GM19025 (cell line): ENCODE measurements at regions not wholly inside any gene's neighbourhood (a gene's known extent, or its start where the extent isn't known, plus 50 kb on each side); places are given as distances from the start of the nearest gene placed in this dataset.
A peak's percentile ranks its signal among the peaks of the same experiment; 100 is the strongest.

Experiments used
- ATAC-seq: cut with Tn5 transposase; IDR thresholded peaks from one replicate; pipeline ENCODE4 v1.9.1; 2021; ENCODE audit warnings: mild to moderate bottlenecking, low read depth, moderate library complexity; ENCODE audit not compliant: unreplicated experiment

DNA sequence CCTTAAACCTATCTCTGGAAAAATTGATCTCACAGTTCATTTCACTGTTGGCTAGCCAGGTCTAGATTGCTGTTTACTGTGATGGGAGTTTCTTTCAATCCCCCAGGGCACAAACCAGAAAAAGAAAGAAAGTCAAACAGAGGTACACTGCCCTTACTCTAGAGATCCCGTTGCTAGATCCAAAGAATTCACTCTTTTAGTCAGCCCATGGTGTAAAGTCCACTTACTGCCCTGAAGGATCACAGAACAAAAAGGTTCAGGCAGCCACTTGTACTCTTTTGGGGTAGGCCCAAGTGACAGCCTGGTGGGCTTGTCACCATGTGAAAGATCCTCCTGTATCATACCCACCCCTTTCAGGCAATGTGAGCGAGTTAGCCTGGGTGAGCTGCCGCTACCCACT, 162.6 kb upstream of the CCDC179 start:
- no peak for ATAC-seq

DNA sequence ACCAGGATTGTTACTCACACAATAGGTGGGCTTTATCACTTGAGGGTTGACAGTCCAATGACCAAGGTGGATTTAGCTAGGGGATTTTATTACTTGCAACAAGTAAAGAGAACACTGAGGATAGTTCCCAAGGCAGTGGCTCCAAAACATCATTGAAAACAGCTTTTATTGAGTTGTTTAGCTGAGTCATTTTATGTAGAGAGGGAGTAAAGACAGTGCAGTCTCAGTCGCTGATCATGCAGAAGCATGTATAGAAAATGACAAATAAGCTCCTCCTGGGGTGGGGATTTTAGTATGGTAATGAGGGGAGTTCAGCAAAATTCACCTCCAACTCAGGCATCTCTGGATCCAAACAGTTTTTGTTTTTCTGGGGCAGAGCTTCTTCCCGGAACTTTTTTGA, 163.0 kb upstream of the CCDC179 start:
- ATAC-seq = no peak

DNA sequence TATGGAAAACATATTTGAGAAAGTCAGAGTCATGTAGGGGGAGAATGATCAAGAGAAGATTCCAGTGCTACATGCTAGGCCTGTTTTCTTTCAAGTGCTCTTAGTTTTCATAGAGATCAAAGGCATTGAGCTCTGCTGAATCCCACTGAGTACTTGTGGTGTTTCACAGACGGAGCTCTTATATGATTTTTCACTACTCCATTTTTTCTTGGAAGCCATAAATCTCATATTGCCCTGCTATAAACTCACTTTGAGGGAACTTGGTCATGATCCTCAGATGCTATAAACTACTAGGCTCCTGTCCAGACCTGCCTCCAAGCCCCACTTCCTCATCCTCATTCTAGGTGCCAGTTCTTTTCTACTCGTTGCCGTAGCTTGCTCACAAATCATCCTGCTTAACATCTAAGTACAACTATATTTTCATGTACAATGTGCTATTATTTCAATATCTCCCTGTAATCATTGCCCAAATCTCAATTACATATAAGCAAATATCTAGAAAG, 180.8 kb upstream of the CCDC179 start:
- no peak for ATAC-seq

DNA sequence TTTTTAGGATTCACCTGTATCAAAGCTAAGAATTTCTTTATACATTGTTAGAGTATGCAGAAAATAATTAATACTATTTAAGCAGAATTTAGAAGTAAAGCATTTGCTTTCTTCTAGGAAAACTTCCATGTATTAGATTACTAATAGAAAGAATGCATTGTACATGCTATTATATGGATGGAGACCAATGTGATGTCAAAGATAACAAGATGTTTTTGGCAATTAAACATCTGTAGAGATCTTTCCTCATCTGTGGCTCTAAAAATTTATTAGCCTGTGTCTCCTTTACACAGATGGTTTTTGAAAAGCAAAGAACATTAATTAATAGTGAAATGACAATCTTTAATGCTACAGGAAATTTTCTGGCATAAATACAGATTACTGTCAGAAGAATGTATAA, 198.4 kb upstream of the CCDC179 start:
- no peak for ATAC-seq

DNA sequence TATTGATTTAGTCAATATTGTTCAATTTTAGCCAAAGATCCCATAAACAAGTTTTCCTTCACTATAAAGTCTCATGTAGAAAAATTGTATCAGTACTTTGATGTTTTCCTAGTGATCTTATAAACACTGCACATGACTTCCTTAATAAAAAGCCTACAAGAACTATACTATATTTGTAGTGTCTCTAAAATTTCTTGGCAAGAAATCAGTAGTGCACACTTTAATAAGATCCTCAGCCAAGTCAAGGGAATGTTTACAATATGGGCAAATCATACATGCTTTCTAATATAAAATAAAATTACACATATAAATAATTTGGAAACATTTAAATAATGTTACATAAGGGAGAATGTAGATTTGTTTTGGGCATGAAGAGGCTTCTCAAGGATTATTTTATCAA, 203.0 kb upstream of the CCDC179 start:
- ATAC-seq = no peak

DNA sequence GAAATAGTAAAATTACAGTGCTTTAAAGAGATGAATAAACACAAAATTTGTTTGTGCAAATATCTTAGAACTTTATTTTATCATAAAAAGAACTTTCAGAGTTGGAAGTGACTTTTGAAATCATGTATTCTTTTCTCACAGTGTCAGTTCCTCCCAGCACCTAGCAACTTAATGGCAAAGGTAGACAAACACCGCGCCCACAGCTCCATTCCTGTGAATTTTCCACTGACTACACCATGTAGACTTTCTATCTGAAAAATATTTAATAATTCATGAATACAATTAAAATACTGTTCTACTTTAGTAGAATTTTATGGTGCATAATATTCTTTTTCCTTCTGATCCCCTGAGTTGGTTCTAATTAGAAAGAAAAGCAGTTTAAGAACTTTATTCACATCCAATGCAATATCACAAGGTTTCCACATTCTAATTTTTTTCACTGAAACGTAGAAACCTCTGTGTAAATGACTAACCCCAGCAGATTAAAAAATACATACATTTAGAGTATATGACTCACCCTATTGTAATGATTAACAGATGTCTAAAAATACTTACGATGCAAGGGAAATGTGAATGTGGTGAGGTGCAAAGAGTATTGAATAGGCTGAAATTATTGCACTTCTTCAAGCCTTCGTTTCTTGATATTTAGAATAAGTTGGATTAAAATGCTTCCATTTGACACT, 218.2 kb upstream of the CCDC179 start:
- ATAC-seq = peak; percentile 64

DNA sequence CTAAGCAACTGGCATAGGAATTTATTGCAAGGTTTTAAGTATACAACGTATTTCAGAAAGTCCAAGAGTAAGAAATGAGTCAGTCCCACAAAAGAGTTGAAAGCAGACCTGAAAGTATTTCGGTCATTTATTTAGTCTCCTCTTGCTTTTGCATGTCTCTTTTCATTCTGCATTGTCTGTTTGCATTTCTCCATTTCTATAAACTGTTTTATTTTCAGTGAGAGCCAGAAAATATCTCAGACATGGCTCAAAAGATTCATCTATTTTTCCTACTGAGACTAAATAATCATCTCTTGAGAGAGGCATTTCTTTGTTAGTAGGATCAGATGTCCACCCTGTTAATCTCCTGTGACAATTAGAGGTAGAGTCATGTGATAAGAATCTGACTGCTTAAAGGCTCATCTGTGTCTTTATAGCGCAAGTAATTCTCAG, 219.1 kb upstream of the CCDC179 start:
- ATAC-seq = peak; percentile 74

DNA sequence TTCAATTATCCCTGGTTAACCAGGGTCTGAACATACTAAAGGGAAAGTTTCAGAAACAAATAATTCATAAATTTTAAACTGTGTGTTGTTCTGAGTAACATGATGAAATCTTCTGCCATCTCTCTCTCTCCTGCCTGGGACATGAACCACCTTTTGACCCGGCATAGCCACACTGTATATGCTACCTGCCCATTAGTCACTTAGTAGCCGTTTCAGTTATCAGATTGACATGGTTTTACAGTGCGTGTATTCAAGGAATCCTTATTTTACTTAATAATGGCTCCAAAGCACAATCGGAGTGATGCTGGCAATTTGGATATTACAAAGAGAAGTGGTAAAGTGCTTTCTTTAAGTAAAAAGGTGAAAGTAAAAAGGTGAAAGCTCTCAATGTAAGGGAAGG, 227.1 kb upstream of the CCDC179 start:
- no peak for ATAC-seq

DNA sequence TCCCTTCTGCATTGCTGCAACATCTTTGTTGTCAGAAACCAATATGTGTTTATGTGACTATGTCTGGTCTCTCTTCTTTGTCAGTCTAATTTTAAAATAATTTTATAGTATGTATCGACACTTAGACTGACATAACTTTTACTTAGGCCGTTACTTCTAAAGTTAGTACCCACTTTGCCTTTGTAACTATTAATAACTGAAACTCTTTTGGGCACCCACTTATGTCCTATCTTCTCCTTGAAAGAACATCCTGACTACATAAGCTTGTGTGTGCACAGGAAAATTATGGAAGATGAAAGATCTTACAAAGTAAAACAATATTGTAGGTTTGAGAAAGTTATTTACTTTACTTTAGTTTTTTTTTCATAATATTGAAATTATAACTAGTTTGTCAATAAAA, 230.4 kb upstream of the CCDC179 start:
- no peak for ATAC-seq

DNA sequence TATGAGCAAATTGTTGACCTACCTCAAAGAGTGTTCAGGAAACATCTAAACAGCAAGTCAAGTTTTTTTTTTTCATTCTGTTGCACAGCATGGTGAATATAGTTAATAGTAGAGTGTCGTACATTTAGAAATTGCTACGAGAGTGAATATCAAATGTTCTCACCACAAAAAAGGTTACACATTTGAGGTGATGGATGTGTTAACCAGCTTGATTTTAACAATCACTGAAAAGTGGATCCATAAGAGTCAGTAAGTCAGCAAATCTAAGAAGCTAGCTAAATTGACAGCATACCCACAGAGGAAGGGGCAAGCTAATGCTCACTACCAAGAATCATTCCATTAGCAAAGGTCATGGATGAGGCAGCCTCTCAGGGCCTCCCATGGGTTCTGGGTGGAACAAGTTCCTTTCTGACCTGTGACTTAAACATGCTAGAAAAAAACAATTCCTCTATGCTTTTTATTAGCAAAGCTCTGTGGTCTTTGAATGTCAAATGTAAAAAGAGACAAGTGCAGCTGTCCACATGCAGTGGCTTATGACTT, 235.4 kb upstream of the CCDC179 start:
- ATAC-seq = no peak

DNA sequence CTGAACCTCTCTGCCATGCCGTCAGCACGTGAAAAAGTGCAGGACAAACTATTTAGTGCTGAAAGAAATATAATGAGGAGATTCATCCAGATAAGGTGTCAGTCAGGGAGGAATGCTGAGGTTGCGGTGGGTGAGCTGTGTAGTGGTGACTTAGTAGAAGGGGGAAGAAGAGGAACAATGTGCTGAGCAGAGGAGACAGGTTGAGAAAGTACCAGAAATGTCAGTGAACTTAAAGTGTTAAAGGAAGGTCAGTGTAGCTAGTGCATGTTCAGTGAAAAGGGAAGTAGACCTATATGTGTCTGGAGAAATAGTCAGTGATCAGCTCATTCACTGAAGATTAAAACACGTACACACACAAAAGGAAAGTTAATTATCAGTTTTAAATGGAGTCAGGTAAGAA, 237.6 kb upstream of the CCDC179 start:
- peak; percentile 60 for ATAC-seq

DNA sequence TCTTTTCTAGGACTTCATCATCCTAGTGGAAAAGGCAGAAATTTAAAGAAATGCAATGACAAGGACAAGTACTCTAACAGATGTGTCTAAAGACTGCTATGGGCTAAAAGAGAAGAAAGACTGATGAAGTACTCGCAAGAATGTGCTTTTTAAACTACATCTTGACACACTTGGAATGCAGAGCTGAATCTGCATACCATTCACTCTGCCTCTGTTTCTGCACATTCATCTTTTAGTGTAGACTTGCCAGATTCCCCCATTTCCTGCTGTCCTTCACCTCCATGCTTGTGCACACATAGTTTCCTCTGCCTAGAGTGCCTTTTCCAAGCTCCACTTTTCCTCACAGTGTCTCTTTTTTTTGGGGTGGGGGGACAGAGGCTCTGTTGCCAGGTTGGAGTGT, 239.0 kb upstream of the CCDC179 start:
- ATAC-seq = no peak

DNA sequence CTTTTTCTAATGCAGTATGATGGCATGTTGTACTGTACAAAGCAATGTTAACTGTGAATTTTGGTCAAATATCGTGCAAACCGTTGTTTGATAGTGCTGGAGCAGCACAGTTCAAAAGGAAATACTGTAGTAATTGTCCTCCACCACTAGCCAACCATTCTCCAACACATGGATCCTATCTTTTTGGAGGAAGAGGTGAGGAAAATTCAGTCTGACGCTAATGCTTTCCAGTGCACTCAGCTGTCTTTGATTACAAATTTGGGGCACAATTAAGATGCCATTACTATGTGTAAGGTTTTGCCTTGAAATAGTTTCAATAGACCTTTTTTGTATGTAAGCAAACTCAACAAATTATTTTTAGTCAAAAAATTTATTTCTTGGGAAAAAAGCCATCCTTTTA, 240.5 kb upstream of the CCDC179 start:
- ATAC-seq = no peak

DNA sequence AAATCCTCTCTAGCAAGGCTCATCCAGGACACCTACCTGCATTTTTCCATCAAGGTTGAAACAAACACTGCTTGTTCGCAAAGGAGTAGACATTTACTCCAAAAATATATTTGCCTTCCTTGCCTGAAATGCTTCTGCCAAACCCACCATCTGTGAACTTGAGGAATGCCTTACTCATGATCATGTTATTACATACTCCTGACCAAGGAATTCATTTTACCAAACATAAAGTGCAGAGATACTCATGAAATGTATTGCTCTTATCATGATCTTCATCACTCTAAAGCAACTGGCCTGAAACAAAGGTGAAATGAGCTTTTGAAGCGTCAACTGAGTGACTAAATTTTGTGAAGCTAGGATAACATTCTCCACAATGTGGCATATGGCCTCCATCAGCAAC, 243.1 kb upstream of the CCDC179 start:
- ATAC-seq = no peak

DNA sequence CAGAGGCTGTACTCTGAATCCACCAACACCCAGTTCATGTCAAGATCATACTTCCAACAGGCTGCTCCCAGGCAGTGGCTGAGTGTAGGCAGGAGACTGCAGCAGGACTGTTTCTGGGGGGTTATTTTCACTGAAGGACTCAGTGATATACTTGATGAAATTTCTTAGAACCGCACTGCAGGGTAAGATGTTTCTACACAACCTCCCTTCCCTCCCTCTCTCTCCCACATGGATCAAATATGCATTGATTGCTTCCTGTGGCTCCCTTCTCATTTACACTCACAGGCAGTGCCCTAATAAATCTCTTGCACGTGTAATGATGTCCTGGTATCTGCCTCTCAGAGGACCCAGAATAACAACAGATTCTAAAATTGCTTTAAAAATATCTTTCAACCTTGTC, 251.3 kb upstream of the CCDC179 start:
- ATAC-seq = no peak

DNA sequence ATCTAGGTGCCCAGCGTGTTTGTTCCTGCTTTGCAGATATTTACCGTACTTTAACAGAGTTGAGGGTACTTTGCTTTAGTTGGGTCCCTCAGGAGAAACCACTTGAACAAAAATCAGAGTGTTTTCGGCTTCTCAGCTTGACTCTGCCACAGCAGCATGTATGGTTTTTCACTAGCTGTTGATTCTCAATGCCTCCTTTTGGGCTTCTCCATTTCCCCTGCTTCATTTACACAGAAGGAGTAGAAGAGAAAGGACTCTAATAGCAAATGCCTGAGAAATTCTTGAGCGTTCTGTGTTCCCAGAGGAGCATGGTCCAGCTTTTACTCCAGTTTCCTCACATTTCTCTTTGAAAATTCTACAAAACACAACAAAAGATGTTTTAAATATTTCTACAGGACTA, 252.1 kb upstream of the CCDC179 start:
- ATAC-seq = no peak

DNA sequence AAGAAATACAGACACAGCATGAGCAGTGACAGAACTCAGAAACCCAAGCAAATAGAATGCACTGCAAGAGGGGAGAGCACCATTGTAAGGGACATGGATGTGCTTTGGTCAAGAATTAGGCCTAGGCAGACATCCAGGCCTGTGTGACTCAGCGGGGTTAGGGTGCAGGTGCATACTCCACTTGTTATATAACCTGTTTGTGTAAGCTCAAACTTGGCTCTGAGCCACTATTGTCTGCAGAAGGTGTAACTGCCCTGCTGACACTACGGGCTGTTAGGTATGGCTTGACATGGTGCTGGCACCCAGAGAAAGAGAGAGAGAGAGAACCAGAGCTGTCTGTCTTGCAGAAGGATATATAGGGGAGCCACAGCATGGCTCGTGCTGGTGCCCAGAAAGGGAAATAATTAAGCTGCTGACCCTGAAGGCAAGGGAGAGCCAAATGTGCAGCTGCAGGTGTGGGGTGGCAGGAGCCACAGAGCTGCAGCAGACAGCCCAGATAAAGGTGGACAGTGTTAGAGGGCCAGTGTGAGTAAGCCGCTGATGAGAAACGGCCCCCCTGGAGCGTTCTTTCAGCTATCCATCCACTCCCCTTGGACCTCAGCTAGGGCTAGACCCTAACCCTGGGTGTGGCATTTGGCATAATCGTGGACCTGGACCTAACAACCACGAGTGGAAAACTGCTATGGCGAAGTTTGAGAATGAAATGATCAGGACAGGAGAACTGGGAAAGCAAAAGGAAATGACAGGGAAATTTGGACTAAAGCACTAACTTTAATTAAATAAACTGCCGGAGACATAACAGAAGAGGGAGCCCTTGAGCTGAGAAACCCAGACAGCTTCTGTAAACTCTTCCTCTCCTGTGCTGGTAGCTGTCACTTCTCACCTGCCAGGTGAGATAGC, 253.0 kb upstream of the CCDC179 start:
- ATAC-seq = peak; percentile 47

DNA sequence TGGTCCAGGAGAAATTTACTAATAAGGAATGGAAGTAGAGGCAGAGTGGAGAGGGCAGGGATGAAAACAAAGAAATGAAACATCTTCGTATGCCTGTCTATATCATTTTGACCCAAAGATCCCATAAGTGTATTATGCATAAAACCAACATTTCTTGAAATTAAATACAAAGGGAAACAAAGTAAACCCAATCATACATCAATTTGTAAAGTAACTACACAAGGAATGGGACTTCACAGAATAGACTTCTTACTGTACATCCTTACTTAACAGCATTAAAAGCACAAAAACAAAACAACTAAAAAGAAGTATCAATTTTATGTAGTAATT, 253.6 kb upstream of the CCDC179 start:
- ATAC-seq = no peak

DNA sequence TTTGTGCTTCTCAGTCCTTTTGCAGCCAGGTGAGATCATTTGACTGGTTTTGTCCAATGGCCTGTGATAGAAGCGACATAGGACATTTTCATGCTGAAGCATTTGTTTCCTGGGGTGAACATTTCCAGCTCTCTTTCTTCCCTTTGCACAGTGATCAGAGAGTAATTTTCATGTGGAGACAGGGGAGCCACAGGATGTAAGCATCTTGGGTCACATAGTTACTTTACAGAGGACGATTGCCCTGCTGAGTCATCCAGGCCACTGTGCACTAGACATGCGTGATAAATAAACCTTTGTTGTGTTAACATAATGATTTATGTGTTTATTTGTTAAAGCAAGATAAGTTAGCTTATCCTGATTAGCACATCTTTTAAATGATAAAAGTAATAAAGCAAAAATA, 263.5 kb upstream of the CCDC179 start:
- no peak for ATAC-seq

DNA sequence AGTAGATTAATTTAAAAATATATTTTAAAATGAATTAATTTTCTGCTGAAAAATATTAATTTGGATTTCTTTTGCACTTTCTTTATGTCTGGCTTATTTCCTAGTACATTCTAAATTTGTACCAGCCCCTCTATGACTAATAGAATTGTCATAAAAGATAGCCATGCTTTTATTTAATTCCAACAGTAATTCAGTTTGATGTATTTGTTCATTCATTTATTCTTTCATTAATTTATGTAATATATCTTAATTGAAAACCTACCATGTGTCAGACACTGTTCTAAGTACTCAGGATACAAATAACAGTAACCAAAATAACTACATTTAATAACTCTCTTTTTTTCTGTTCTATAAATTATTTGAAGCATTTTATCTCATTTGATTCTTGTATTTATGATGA, 264.0 kb upstream of the CCDC179 start:
- ATAC-seq = no peak

DNA sequence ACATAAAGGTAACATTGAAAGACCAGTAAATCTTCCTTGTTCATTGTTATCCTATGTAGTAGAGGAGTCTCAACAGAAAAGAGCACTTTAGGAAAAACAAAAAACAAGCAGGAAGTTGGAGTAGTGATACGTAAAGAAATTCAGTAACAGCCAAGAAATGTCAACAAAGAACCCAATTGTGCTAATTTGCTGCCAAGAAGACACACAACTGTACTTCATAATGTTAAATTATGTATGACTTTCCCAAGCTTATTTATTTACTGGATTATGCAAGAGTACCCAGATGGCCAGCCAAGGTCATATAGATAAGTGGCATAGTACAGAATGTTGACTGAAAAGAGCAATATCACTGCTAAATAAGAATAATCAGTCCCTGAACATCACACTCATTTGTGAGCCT, 264.7 kb upstream of the CCDC179 start:
- ATAC-seq = no peak

DNA sequence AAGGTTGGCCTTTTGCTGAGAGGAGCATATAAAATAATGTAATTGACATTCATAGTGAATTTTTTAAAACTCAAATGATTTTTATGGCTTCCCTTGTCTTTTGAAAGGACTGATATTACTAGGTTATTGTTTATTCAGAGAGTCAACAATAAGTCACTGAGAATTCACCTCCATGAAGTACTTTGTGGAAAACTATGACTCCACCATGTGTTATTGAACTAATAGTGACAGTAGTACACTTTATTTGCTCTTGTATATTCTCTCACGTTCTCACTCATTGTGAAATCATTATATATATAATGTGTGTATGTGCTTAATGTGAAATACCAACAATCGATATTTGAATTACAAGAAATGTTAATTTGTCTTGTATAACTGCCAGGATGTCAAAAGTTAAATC, 267.4 kb upstream of the CCDC179 start:
- ATAC-seq = no peak
